H1 (cell line): ENCODE measurements at regions not wholly inside any gene's neighbourhood (a gene's known extent, or its start where the extent isn't known, plus 50 kb on each side); places are given as distances from the start of the nearest gene placed in this dataset.

Source experiments
- CTCF ChIA-PET: fragments of 300-600 bp; sonication (Branson Sonifier 250); formaldehyde crosslinking; loops from one replicate; lab custom pipeline; 2021; ENCODE audit not compliant: partially characterized antibody; lab: Charles Lee
- POLR2A ChIA-PET: fragments of 300-600 bp; sonication (Branson Sonifier 250); formaldehyde crosslinking; loops from one replicate; lab custom pipeline; 2021; ENCODE audit warnings: inconsistent platforms; ENCODE audit not compliant: partially characterized antibody; lab: Charles Lee
- DNase-seq, 2 experiments: peaks; one replicate each; pipeline versions ENCODE4 v3.0.0 to v3.0.0-alpha.2; 2010 to 2022; ENCODE audit warnings: low spot score in 2 of 2, low read depth in 1 of 2, mixed read lengths in 1 of 2
- FAIRE-seq: peaks from 2 replicates; lab custom pipeline; 2011; peaks lifted over from hg19 to GRCh38; lab: Jason Lieb, UNC
- H2AFZ ChIP-seq: 2 replicates; pipeline ENCODE4 v1.8.1; 2012; ENCODE audit warnings: low read length, inconsistent platforms
- H2AK5ac ChIP-seq: 2 replicates; pipeline ENCODE4 v1.6.1; 2013; ENCODE audit warnings: low read depth, low read length
- H2BK120ac ChIP-seq: replicated peaks from 2 replicates; pipeline ENCODE3; 2013; ENCODE audit warnings: low read depth, low read length, inconsistent platforms
- H2BK12ac ChIP-seq: 2 replicates; pipeline ENCODE4 v1.6.1; 2013; ENCODE audit warnings: low read depth, low read length
- H2BK15ac ChIP-seq: 2 replicates; pipeline ENCODE4 v1.6.1; 2013; ENCODE audit warnings: low read length
- H2BK20ac ChIP-seq: 2 replicates; pipeline ENCODE4 v1.6.1; 2013; ENCODE audit warnings: low read length
- H2BK5ac ChIP-seq: 2 replicates; pipeline ENCODE4 v1.6.1; 2013; ENCODE audit warnings: low read depth, low read length
- H3K14ac ChIP-seq: 2 replicates; pipeline ENCODE4 v1.6.1; 2013; ENCODE audit warnings: inconsistent platforms; ENCODE audit not compliant: insufficient read length
- H3K18ac ChIP-seq: 2 replicates; pipeline ENCODE4 v1.6.1; 2013; ENCODE audit warnings: low read length; ENCODE audit errors: extremely low read depth
- H3K23ac ChIP-seq: 2 replicates; pipeline ENCODE4 v1.6.1; 2013; ENCODE audit warnings: inconsistent platforms; ENCODE audit not compliant: insufficient read length
- H3K23me2 ChIP-seq: 2 replicates; pipeline ENCODE4 v1.6.1; 2013; ENCODE audit warnings: low read depth, low read length
- H3K27ac ChIP-seq: 2 replicates; pipeline ENCODE4 v1.6.1; 2011; ENCODE audit warnings: low read depth, low read length, inconsistent platforms
- H3K27me3 ChIP-seq, 4 experiments: replicated peaks in 1 of 4; 1 replicate in 1 of 4; 2 replicates in 3 of 4; pipeline versions ENCODE4 v1.6.1 to v1.8.1; 2011 to 2013; ENCODE audit warnings: low read length in 3 of 4, mild to moderate bottlenecking in 3 of 4, inconsistent platforms in 2 of 4, mixed read lengths in 2 of 4, moderate library complexity in 1 of 4; ENCODE audit not compliant: control insufficient read depth in 3 of 4, insufficient read depth in 3 of 4; ENCODE audit errors: extremely low read depth in 1 of 4
- H3K36me3 ChIP-seq, 4 experiments: 2 replicates each; pipeline versions ENCODE4 v1.6.1 to v1.8.1; 2011 to 2013; ENCODE audit warnings: mild to moderate bottlenecking in 4 of 4, low read length in 3 of 4, moderate library complexity in 2 of 4, control low read depth in 1 of 4, inconsistent platforms in 1 of 4; ENCODE audit not compliant: insufficient read depth in 4 of 4, control insufficient read depth in 2 of 4
- H3K4ac ChIP-seq: replicated peaks from 2 replicates; pipeline ENCODE3; 2013; ENCODE audit warnings: low read length, low read depth, mixed read lengths, inconsistent platforms; ENCODE audit not compliant: insufficient read length
- H3K4me1 ChIP-seq, 4 experiments: replicated peaks in 1 of 4; 1 replicate in 1 of 4; 2 replicates in 3 of 4; pipeline versions ENCODE4 v1.6.1 to v1.8.1; 2011 to 2013; ENCODE audit warnings: low read length in 3 of 4, inconsistent platforms in 2 of 4, mixed read lengths in 1 of 4; ENCODE audit not compliant: insufficient read depth in 4 of 4, control insufficient read depth in 3 of 4
- H3K4me2 ChIP-seq, 2 experiments: 2 replicates each; pipeline versions ENCODE4 v1.6.1 to v1.8.1; 2011 to 2013; ENCODE audit warnings: low read depth in 2 of 2, low read length in 2 of 2, control low read depth in 1 of 2, inconsistent platforms in 1 of 2, mild to moderate bottlenecking in 1 of 2; ENCODE audit not compliant: insufficient read depth in 1 of 2
- H3K4me3 ChIP-seq, 4 experiments: fragments of 200-600, 300-600 bp in 1 of 4; sonication (generic), shearing (Covaris generic), sonication (Bioruptor Twin) in 1 of 4; 2 replicates each; pipeline versions ENCODE4 v1.5.1 to v1.8.1; 2011 to 2016; ENCODE audit warnings: low read length in 4 of 4, low read depth in 3 of 4, control low read depth in 2 of 4, inconsistent platforms in 2 of 4, mild to moderate bottlenecking in 2 of 4, mixed read lengths in 1 of 4, moderate library complexity in 1 of 4; ENCODE audit not compliant: insufficient read depth in 2 of 4; ENCODE audit errors: extremely low read depth in 1 of 4
- H3K56ac ChIP-seq: replicated peaks from 2 replicates; pipeline ENCODE3; 2013; ENCODE audit warnings: low read depth, mild to moderate bottlenecking, mixed read lengths, low read length, inconsistent platforms; ENCODE audit not compliant: insufficient read length
- H3K79me1 ChIP-seq: 2 replicates; pipeline ENCODE4 v1.6.1; 2013; ENCODE audit warnings: low read depth, low read length, control low read depth
- H3K79me2 ChIP-seq, 2 experiments: 2 replicates each; pipeline versions ENCODE4 v1.6.1 to v1.8.1; 2012 to 2013; ENCODE audit warnings: low read length in 2 of 2, mild to moderate bottlenecking in 2 of 2, inconsistent platforms in 1 of 2; ENCODE audit not compliant: insufficient read depth in 2 of 2, control insufficient read depth in 1 of 2
- H3K9ac ChIP-seq, 4 experiments: replicated peaks in 1 of 4; 1 replicate in 1 of 4; 2 replicates in 3 of 4; pipeline versions ENCODE4 v1.6.1 to v1.8.1; 2011 to 2013; ENCODE audit warnings: low read depth in 3 of 4, low read length in 3 of 4, control low read depth in 2 of 4, mild to moderate bottlenecking in 2 of 4, moderate library complexity in 2 of 4, inconsistent platforms in 1 of 4; ENCODE audit errors: extremely low read depth in 1 of 4
- H3K9me3 ChIP-seq, 2 experiments: 2 replicates each; pipeline versions ENCODE4 v1.6.1 to v1.8.1; 2012 to 2013; ENCODE audit warnings: mild to moderate bottlenecking in 2 of 2, moderate library complexity in 2 of 2, control low read depth in 1 of 2, inconsistent platforms in 1 of 2, low read depth in 1 of 2, low read length in 1 of 2, mixed read lengths in 1 of 2; ENCODE audit not compliant: insufficient read depth in 2 of 2
- H4K20me1 ChIP-seq, 2 experiments: replicated peaks in 1 of 2; 2 replicates each; pipeline versions ENCODE3 to v1.8.1; 2011 to 2013; ENCODE audit warnings: inconsistent platforms in 2 of 2, low read length in 2 of 2, mild to moderate bottlenecking in 1 of 2; ENCODE audit not compliant: insufficient read depth in 2 of 2, control insufficient read depth in 1 of 2
- H4K5ac ChIP-seq: 2 replicates; pipeline ENCODE4 v1.6.1; 2013; ENCODE audit warnings: low read length, low read depth, mixed read lengths, inconsistent platforms; ENCODE audit not compliant: insufficient read length
- H4K8ac ChIP-seq: 2 replicates; pipeline ENCODE4 v1.8.0; 2013; ENCODE audit warnings: mild to moderate bottlenecking, moderate library complexity, low read length, inconsistent platforms; ENCODE audit not compliant: insufficient read depth; ENCODE audit errors: extremely low read depth
- H4K91ac ChIP-seq: replicated peaks from 2 replicates; pipeline ENCODE3; 2013; ENCODE audit warnings: low read length, mixed read lengths, inconsistent platforms; ENCODE audit not compliant: insufficient read length
- BACH1 ChIP-seq: IDR thresholded peaks from 2 replicates; pipeline ENCODE4 v1.6.1; 2012; ENCODE audit warnings: low read length, improper control_type of control experiment
- BCL11A ChIP-seq, 2 experiments: IDR thresholded peaks; one replicate each; pipeline ENCODE4 v1.6.1; 2011; ENCODE audit warnings: low read depth in 2 of 2, low read length in 2 of 2, mild to moderate bottlenecking in 2 of 2
- JUN ChIP-seq: IDR thresholded peaks from 2 replicates; pipeline ENCODE4 v1.6.1; 2011; ENCODE audit warnings: low read depth, mild to moderate bottlenecking, improper control_type of control experiment, low read length
- MAFK ChIP-seq: IDR thresholded peaks from 2 replicates; pipeline ENCODE4 v1.6.1; 2012; ENCODE audit warnings: low read depth, mild to moderate bottlenecking, improper control_type of control experiment, low read length
- TBP ChIP-seq: IDR thresholded peaks from 2 replicates; pipeline ENCODE4 v1.6.1; 2011; ENCODE audit warnings: low read depth, low read length, improper control_type of control experiment
- WGBS, 2 experiments: shearing (Covaris generic) in 1 of 2; methylation state at CpG; one replicate each; pipeline versions ENCODE4 v1.1.6 to v1.1.7; 2013 to 2015; ENCODE audit warnings: low lambda C conversion rate in 2 of 2, mixed read lengths in 2 of 2, inconsistent platforms in 1 of 2, low coverage in 1 of 2, missing lambda C conversion rate in 1 of 2; ENCODE audit not compliant: insufficient replicate concordance in 2 of 2, insufficient coverage in 1 of 2, insufficient read length in 1 of 2; ENCODE audit errors: extremely low coverage in 1 of 2, missing lambda C conversion rate in 1 of 2; 5-methylcytosine and 5-hydroxymethylcytosine counted together
- TF ChIP-seq, protein P1 (sequence below): IDR thresholded peaks from 2 replicates; pipeline ENCODE4 v1.6.1; 2012; ENCODE audit warnings: inconsistent platforms

- Histone ChIP-seq H3K56ac (no peak overlapping the region), H3K79me1 (no peaks in the 10 kb centered on the region), H4K20me1 (no peaks in the 10 kb centered on the region), H2BK12ac (no peak overlapping the region), H2BK20ac (no peak overlapping the region), H4K8ac (no peak overlapping the region), H3K36me3 (no peaks in the 10 kb centered on the region), H4K91ac (no peak overlapping the region), H3K9me3 (no peaks in the 10 kb centered on the region; a peak in 1 of 4 replicates), H3K23me2 (no peaks in the 10 kb centered on the region), H3K4me3 (no peak overlapping the region), H4K5ac (no peak overlapping the region), H3K4me2 (no peak overlapping the region), H3K9ac (no peak overlapping the region), H3K79me2 (no peaks in the 10 kb centered on the region), H3K27ac (no peak overlapping the region), H3K18ac (no peak overlapping the region), H3K14ac (no peak overlapping the region), H2BK5ac (no peak overlapping the region), H2BK15ac (no peak overlapping the region), H3K4ac (no peak overlapping the region), H3K4me1 (no peaks in the 10 kb centered on the region), H2AK5ac (no peak overlapping the region), H3K23ac (no peak overlapping the region), H2BK120ac (no peak overlapping the region), H2AFZ (no peak overlapping the region), H3K27me3 (no peaks in the 10 kb centered on the region)
- no peak for TF ChIP-seq BACH1
- TF ChIP-seq, protein P1, sequence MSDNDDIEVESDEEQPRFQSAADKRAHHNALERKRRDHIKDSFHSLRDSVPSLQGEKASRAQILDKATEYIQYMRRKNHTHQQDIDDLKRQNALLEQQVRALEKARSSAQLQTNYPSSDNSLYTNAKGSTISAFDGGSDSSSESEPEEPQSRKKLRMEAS = no peak
- TF ChIP-seq TBP = no peak
- TF ChIP-seq JUN = no peak
- TF ChIP-seq BCL11A (IDR thresholded peaks at IDR 0.05; ENCODE audit: low read depth in 2 of 2, low read length in 2 of 2) = no peak
- no peak for TF ChIP-seq MAFK
- FAIRE-seq (no peak), DNase-seq (no peak)
- ChIA-PET POLR2A (no interaction called here), CTCF (no interaction called here)
- 90% methylated on average over 1 of the region's 1 CpG; no CpG with 5 or more reads in 1 of the 2 experiments for WGBS, 2 experiments
Measured at GRCh38 chr4:43330288-43330687, 437.8 kb downstream of the GRXCR1 start.
